GM23338 (cell line): ENCODE measurements at regions not wholly inside any gene's neighbourhood (a gene's known extent, or its start where the extent isn't known, plus 50 kb on each side); places are given as distances from the start of the nearest gene placed in this dataset.

Experiments
- EZH2 ChIP-seq: fragments of 200-600 bp; sonication (generic); IDR thresholded peaks from one replicate; pipeline ENCODE4 v1.8.0; 2017; ENCODE audit warnings: antibody characterized with exemption, mild to moderate bottlenecking, low read depth; ENCODE audit not compliant: unreplicated experiment
- EZH2phosphoT487 ChIP-seq: fragments of 200-600 bp; sonication (generic); IDR thresholded peaks from one replicate; pipeline ENCODE4 v1.8.1; 2018; ENCODE audit warnings: antibody characterized with exemption; ENCODE audit not compliant: unreplicated experiment
- JUNB ChIP-seq: IDR thresholded peaks from one replicate; pipeline ENCODE4 v1.6.1; 2016; ENCODE audit warnings: antibody characterized with exemption; ENCODE audit not compliant: unreplicated experiment
- NANOG ChIP-seq: IDR thresholded peaks from 2 replicates; pipeline ENCODE4 v1.6.1; 2016; ENCODE audit warnings: antibody characterized with exemption, borderline replicate concordance
- POLR2AphosphoS5 ChIP-seq: IDR thresholded peaks from 2 replicates; pipeline ENCODE4 v1.6.1; 2016; ENCODE audit warnings: antibody characterized with exemption, low read depth
- STAT1 ChIP-seq: IDR thresholded peaks from one replicate; pipeline ENCODE4 v1.6.1; 2016; ENCODE audit warnings: antibody characterized with exemption; ENCODE audit not compliant: unreplicated experiment
- ZNF114 ChIP-seq: fragments of 250-450 bp; sonication (Bioruptor Pico); IDR thresholded peaks from 2 replicates; pipeline ENCODE4 v1.5.0; 2020; ENCODE audit warnings: mild to moderate bottlenecking, moderate library complexity
- ZNF331 ChIP-seq: fragments of 250-450 bp; sonication (Bioruptor Pico); IDR thresholded peaks from 2 replicates; pipeline ENCODE4 v1.5.0; 2020; ENCODE audit warnings: low read depth, mild to moderate bottlenecking, moderate library complexity
- TF ChIP-seq, protein P1 (sequence below): fragments of 250-450 bp; sonication (Bioruptor Pico); IDR thresholded peaks from 2 replicates; pipeline ENCODE4 v1.5.0; 2020; ENCODE audit warnings: mild to moderate bottlenecking, moderate library complexity
- TF ChIP-seq, protein P2 (sequence below): IDR thresholded peaks from 2 replicates; pipeline ENCODE4 v1.6.1; 2016; ENCODE audit warnings: antibody characterized with exemption
- TF ChIP-seq, protein P3 (sequence below), 2 experiments: fragments of 200-600 bp in 1 of 2; sonication (generic) in 1 of 2; conservative IDR thresholded peaks; 2 replicates each; pipeline versions ENCODE4 v1.5.1 to v1.6.1; 2016 to 2017; ENCODE audit warnings: antibody characterized with exemption in 2 of 2, low read depth in 2 of 2, mild to moderate bottlenecking in 2 of 2, moderate library complexity in 1 of 2

DNA sequence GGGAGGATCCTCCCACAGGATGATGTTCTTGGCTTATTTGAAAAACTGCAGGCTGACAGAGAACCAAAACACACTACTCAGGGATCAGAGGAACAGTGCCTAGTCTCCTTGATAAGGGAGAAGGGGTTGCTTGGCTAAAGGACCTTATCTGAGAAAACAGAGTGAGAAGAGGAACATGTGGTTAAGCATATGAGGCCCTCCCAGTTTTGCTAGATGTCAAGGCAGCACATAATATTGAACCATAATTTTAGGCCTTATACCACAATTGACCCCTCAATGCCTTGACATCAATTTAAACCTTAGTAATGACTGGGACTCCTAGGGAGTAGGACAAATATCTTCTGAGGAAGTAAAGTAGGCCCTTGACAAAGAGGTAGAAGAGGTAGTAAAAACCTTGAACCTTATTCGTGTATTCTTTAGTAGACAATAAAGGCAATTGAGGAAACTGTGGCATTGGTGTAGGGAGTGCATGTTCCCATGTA, 79.3 kb downstream of the TEX13C start (continued):
- TF ChIP-seq, protein P1, sequence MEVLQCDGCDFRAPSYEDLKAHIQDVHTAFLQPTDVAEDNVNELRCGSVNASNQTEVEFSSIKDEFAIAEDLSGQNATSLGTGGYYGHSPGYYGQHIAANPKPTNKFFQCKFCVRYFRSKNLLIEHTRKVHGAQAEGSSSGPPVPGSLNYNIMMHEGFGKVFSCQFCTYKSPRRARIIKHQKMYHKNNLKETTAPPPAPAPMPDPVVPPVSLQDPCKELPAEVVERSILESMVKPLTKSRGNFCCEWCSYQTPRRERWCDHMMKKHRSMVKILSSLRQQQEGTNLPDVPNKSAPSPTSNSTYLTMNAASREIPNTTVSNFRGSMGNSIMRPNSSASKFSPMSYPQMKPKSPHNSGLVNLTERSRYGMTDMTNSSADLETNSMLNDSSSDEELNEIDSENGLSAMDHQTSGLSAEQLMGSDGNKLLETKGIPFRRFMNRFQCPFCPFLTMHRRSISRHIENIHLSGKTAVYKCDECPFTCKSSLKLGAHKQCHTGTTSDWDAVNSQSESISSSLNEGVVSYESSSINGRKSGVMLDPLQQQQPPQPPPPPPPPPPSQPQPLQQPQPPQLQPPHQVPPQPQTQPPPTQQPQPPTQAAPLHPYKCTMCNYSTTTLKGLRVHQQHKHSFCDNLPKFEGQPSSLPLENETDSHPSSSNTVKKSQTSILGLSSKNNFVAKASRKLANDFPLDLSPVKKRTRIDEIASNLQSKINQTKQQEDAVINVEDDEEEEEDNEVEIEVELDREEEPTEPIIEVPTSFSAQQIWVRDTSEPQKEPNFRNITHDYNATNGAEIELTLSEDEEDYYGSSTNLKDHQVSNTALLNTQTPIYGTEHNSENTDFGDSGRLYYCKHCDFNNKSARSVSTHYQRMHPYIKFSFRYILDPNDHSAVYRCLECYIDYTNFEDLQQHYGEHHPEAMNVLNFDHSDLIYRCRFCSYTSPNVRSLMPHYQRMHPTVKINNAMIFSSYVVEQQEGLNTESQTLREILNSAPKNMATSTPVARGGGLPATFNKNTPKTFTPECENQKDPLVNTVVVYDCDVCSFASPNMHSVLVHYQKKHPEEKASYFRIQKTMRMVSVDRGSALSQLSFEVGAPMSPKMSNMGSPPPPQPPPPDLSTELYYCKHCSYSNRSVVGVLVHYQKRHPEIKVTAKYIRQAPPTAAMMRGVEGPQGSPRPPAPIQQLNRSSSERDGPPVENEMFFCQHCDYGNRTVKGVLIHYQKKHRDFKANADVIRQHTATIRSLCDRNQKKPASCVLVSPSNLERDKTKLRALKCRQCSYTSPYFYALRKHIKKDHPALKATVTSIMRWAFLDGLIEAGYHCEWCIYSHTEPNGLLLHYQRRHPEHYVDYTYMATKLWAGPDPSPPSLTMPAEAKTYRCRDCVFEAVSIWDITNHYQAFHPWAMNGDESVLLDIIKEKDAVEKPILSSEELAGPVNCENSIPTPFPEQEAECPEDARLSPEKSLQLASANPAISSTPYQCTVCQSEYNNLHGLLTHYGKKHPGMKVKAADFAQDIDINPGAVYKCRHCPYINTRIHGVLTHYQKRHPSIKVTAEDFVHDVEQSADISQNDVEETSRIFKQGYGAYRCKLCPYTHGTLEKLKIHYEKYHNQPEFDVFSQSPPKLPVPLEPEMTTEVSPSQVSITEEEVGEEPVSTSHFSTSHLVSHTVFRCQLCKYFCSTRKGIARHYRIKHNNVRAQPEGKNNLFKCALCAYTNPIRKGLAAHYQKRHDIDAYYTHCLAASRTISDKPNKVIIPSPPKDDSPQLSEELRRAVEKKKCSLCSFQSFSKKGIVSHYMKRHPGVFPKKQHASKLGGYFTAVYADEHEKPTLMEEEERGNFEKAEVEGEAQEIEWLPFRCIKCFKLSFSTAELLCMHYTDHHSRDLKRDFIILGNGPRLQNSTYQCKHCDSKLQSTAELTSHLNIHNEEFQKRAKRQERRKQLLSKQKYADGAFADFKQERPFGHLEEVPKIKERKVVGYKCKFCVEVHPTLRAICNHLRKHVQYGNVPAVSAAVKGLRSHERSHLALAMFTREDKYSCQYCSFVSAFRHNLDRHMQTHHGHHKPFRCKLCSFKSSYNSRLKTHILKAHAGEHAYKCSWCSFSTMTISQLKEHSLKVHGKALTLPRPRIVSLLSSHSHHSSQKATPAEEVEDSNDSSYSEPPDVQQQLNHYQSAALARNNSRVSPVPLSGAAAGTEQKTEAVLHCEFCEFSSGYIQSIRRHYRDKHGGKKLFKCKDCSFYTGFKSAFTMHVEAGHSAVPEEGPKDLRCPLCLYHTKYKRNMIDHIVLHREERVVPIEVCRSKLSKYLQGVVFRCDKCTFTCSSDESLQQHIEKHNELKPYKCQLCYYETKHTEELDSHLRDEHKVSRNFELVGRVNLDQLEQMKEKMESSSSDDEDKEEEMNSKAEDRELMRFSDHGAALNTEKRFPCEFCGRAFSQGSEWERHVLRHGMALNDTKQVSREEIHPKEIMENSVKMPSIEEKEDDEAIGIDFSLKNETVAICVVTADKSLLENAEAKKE (CRISPR knock-in tag), result no peak
- TF ChIP-seq EZH2phosphoT487 (no peak), EZH2 (no peak), POLR2AphosphoS5 (no peak), JUNB (no peak), ZNF114 (CRISPR knock-in tag) (no peak), STAT1 (no peak), NANOG (no peak), ZNF331 (CRISPR knock-in tag) (no peak)
- TF ChIP-seq, protein P2, sequence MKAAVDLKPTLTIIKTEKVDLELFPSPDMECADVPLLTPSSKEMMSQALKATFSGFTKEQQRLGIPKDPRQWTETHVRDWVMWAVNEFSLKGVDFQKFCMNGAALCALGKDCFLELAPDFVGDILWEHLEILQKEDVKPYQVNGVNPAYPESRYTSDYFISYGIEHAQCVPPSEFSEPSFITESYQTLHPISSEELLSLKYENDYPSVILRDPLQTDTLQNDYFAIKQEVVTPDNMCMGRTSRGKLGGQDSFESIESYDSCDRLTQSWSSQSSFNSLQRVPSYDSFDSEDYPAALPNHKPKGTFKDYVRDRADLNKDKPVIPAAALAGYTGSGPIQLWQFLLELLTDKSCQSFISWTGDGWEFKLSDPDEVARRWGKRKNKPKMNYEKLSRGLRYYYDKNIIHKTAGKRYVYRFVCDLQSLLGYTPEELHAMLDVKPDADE, result no peak
- TF ChIP-seq, protein P3, sequence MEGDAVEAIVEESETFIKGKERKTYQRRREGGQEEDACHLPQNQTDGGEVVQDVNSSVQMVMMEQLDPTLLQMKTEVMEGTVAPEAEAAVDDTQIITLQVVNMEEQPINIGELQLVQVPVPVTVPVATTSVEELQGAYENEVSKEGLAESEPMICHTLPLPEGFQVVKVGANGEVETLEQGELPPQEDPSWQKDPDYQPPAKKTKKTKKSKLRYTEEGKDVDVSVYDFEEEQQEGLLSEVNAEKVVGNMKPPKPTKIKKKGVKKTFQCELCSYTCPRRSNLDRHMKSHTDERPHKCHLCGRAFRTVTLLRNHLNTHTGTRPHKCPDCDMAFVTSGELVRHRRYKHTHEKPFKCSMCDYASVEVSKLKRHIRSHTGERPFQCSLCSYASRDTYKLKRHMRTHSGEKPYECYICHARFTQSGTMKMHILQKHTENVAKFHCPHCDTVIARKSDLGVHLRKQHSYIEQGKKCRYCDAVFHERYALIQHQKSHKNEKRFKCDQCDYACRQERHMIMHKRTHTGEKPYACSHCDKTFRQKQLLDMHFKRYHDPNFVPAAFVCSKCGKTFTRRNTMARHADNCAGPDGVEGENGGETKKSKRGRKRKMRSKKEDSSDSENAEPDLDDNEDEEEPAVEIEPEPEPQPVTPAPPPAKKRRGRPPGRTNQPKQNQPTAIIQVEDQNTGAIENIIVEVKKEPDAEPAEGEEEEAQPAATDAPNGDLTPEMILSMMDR (conservative IDR thresholded peaks at IDR 0.05; ENCODE audit: low read depth in 2 of 2), result no peak
